ENCODE measurements at regions not wholly inside any gene's neighbourhood (a gene's known extent, or its start where the extent isn't known, plus 50 kb on each side); places are given as distances from the start of the nearest gene placed in this dataset.

GRCh38 chr3:144775551-144775950 lies 803.9 kb downstream of the DIPK2A start:
- Histone ChIP-seq H3K4me1 (ENCODE audit: insufficient read depth, low read length) (no peaks in the 10 kb centered on the region), H2BK120ac (ENCODE audit: low read depth, low read length, poor library complexity, severe bottlenecking) (no peak overlapping the region), H3T11ph (ENCODE audit: low read length) (no peak overlapping the region), H3K9me3 (ENCODE audit: control insufficient read depth, low read depth, low read length) (no peaks in the 10 kb centered on the region), H4K91ac (ENCODE audit: insufficient read length, low read depth, low read length) (no peak overlapping the region), H3K9ac (ENCODE audit: extremely low read depth, insufficient read length, low read length) (no peak overlapping the region), H3K56ac (ENCODE audit: insufficient read length, low read depth, low read length) (no peak overlapping the region), H2AK5ac (ENCODE audit: insufficient read length, low read length) (no peak overlapping the region), H2AFZ (ENCODE audit: low read length) (no peak overlapping the region), H2BK20ac (ENCODE audit: low read depth, low read length, poor library complexity, severe bottlenecking) (no peak overlapping the region), H3K23me2 (ENCODE audit: insufficient read length, low read depth, low read length, poor library complexity, severe bottlenecking) (no peaks in the 10 kb centered on the region), H3K18ac (ENCODE audit: insufficient read length, low read depth, low read length) (no peak overlapping the region), H2BK5ac (ENCODE audit: insufficient read length, low read length) (no peak overlapping the region), H3K23ac (ENCODE audit: insufficient read length, low read depth, low read length) (no peak overlapping the region), H4K20me1 (ENCODE audit: control insufficient read depth, insufficient read depth, insufficient read length) (no peaks in the 10 kb centered on the region), H3K14ac (ENCODE audit: insufficient read depth, low read length) (no peak overlapping the region), H4K5ac (ENCODE audit: insufficient read length, low read depth, low read length) (no peak overlapping the region), H3K4ac (ENCODE audit: low read depth, low read length) (no peak overlapping the region), H3K79me1 (ENCODE audit: insufficient read depth, low read depth, low read length, poor library complexity, severe bottlenecking) (no peaks in the 10 kb centered on the region), H4K8ac (replicated peaks; ENCODE audit: insufficient read length, low read depth, low read length) (no peak overlapping the region), H3K27me3 (ENCODE audit: insufficient read depth, low read length) (no peaks in the 10 kb centered on the region), H3K27ac (ENCODE audit: insufficient read length, low read depth, low read length) (no peak overlapping the region), H2BK12ac (ENCODE audit: insufficient read length, low read depth, low read length) (no peak overlapping the region), H3K79me2 (ENCODE audit: insufficient read depth, low read length) (no peaks in the 10 kb centered on the region), H2BK15ac (ENCODE audit: low read depth, low read length) (no peak overlapping the region), H3K4me2 (ENCODE audit: insufficient read depth, insufficient read length, low read length) (no peak overlapping the region)
- no peaks in the 10 kb centered on the region for H3K9me3 Mint-ChIP-seq
- H3K27me3 Mint-ChIP-seq (ENCODE audit: low read depth): no peaks in the 10 kb centered on the region
- no peak overlapping the region for H3K27ac Mint-ChIP-seq
- H3K4me3 Mint-ChIP-seq: no peak overlapping the region
- DNase-seq: no peak
- H3K36me3 Mint-ChIP-seq (ENCODE audit: insufficient read depth in 1 of 3, low read depth in 3 of 3): no peaks in the 10 kb centered on the region
- no peaks in the 10 kb centered on the region for H3K4me1 Mint-ChIP-seq
- no peak for TF ChIP-seq CTCF (conservative IDR thresholded peaks at IDR 0.05)

Measured in H9 (cell line).